Non-pigmented ciliary epithelial cell (primary cell): ENCODE measurements at regions not wholly inside any gene's neighbourhood (a gene's known extent, or its start where the extent isn't known, plus 50 kb on each side); places are given as distances from the start of the nearest gene placed in this dataset.

Experiments used
- DNase-seq: peaks from one replicate; pipeline ENCODE4 v3.0.0-alpha.2; 2010; ENCODE audit warnings: low read depth

GRCh38 chr1:218717575-218717974, 372.4 kb downstream of the TGFB2 start:
- DNase-seq = no peak

- DNase-seq = no peak
These were observed 373.1 kb downstream of the TGFB2 start for GRCh38 chr1:218718206-218718605.

- peak; percentile 88 for DNase-seq
These were observed 373.8 kb downstream of the TGFB2 start for GRCh38 chr1:218718977-218719376.

- DNase-seq = no peak
These were observed 383.9 kb downstream of the TGFB2 start for GRCh38 chr1:218728898-218729565.

- no peak for DNase-seq
These were observed 390.4 kb downstream of the TGFB2 start for GRCh38 chr1:218735436-218736032.

- no peak for DNase-seq
These were observed 394.3 kb downstream of the TGFB2 start for GRCh38 chr1:218739426-218739825.

- no peak for DNase-seq
These were observed 396.7 kb downstream of the TGFB2 start for GRCh38 chr1:218741852-218742251.

- no peak for DNase-seq
These were observed 397.5 kb downstream of the TGFB2 start for GRCh38 chr1:218742467-218743262.

GRCh38 chr1:218743861-218744505, 398.8 kb downstream of the TGFB2 start:
- no peak for DNase-seq

- DNase-seq = no peak
These were observed 402.9 kb downstream of the TGFB2 start for GRCh38 chr1:218748071-218748470.

GRCh38 chr1:218750216-218750970, 405.3 kb downstream of the TGFB2 start:
- DNase-seq = no peak

GRCh38 chr1:218751208-218751948, 406.2 kb downstream of the TGFB2 start:
- no peak for DNase-seq

GRCh38 chr1:218752126-218752525, 407.0 kb downstream of the TGFB2 start:
- no peak for DNase-seq

GRCh38 chr1:218754477-218754876, 409.3 kb downstream of the TGFB2 start:
- no peak for DNase-seq

- no peak for DNase-seq
These were observed 410.0 kb downstream of the TGFB2 start for GRCh38 chr1:218755128-218755527.

GRCh38 chr1:218759795-218760194, 413.9 kb upstream of the LYPLAL1 start:
- no peak for DNase-seq

GRCh38 chr1:218760601-218761570, 412.8 kb upstream of the LYPLAL1 start:
- DNase-seq = no peak

GRCh38 chr1:218763538-218763937, 410.1 kb upstream of the LYPLAL1 start:
- no peak for DNase-seq

GRCh38 chr1:218765753-218766152, 407.9 kb upstream of the LYPLAL1 start:
- no peak for DNase-seq

GRCh38 chr1:218771931-218772330, 401.7 kb upstream of the LYPLAL1 start:
- no peak for DNase-seq
